NCI-H2081 (cell line): ENCODE measurements at regions not wholly inside any gene's neighbourhood (a gene's known extent, or its start where the extent isn't known, plus 50 kb on each side); places are given as distances from the start of the nearest gene placed in this dataset.

Experiments
- DNase-seq, 2 experiments: peaks; one replicate each; lab custom pipeline; 2025; lab: John Stamatoyannopoulos, UW

GRCh38 chr11:130585545-130585944, 137.1 kb downstream of the ADAMTS15 start:
- no peak for DNase-seq

GRCh38 chr11:130587658-130588057, 139.2 kb downstream of the ADAMTS15 start:
- no peak for DNase-seq

- no peak for DNase-seq
Measured at GRCh38 chr11:130588471-130588870, 140.0 kb downstream of the ADAMTS15 start.

DNA sequence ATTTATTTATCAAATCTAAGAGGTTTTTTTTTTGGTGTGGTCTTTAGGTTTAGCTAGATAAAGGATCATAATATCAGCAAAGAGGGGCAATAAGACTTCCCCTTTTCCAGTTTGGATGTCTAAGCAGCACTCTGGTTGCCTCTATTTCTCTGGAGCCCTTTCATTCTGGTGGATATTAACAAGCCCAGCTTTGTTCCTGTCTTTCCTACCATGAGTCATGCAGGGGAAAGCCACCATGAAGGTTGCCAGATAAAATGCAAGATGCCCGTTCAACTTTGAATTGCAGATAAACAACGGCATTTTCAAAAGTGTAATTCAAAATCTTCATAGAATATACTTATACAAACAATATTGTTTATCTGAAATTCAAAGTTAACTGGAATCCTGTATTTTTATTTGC, 143.6 kb downstream of the ADAMTS15 start:
- no peak for DNase-seq

DNA sequence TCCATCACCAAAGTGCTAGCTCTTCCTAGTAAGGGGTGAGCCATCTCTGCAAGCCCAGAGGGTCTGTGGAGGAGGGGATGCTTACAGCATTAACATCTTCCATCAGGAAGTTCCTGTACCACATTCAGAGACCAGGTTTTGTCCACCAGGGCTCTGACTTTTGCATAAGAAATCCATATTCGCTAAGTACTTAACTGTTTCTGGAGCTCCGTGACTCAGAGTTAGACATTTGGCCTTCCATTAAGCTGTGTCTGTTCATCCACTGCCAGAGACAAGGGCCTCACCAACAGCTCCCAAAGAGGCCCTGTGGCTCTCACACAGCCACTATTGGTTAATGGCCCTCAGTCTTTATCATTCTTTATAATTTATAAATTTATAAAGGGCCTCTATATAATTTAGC, 144.6 kb downstream of the ADAMTS15 start:
- no peak for DNase-seq

DNA sequence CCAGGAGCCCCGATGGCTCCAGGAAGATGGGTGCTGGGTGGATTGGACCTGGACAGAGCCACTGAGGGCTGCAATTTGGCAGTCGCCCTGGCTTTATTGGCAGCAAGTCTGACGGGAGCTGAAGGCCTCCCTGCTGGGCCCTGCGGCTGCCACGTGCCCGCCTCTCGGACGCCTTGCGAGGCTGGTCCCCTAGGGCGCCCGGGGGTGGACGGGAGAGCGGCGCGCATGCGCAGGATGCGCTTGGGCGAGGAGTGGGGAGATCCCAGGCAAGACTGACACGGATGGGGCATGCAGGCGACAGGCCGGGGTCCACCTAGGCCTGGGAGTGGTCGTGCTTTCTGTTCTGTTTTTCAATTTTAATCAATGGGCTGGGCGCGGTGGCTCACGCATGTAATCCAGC, 150.0 kb downstream of the ADAMTS15 start:
- no peak for DNase-seq

DNA sequence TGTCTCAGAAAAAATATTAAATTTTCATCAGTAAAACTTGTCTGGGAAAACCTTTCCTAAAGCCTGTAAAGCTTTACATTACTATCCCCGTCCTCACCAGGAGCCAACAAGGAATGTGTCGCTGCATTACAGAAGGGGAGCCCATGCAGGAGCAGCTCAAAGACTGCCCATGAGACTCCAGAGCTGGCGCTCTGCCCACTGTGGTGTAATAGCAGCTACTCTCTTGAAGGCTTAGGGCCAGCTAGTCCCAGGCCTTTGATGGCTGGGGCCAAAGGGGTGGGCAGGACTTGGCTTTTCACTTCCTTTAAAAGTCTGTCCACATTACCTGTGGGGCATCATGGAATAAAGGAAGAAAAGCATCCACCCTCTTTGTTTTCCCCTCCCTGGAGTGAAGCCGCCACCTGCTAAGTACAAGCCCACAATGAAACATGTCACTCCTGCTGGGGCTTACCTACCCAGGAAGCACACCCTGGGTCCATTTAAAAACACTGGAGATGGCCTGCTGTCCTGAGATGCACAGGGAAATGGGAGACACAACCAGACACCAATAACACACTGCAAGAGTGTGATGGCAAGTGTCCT, 150.7 kb downstream of the ADAMTS15 start:
- DNase-seq: peak; percentile 31 to 46

DNA sequence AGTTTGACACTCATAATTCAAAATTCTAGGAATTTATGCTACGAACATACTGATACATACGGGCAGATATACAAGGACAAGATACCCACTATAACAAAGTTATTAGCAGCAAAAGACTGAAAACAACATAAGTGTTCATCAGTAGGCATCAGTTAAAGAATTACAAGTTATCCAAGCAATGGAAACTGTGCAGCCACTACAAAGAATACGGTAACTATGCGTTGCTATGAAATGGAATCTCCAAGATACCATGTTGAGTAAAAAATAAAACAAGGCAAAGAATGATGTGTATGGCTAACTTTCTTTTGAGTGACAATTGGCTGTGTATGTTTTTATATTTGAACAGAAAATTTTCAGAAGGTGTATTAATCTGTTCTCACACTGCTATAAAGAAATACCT, 151.7 kb downstream of the ADAMTS15 start:
- no peak for DNase-seq

GRCh38 chr11:130600616-130601015, 152.2 kb downstream of the ADAMTS15 start:
- DNase-seq: no peak

DNA sequence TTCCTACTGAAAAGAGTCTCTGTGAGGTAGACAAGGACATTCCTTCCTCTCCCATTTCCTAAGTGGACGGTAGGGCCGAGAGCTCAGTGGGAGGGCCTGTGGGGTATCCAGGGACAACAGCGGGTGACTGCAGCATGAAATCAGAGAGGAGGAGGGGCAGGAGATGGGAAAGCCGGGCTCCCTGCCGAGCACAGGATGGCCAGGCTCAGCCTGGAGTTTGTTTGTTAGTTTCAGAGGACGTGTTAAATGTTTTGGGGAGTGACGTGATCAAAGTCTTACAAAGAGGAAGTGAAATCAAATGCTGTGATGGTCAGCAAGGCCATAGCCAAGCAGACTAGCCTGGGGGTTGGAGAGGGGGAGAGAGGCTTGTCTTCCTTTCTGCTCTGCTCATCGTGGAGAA, 152.7 kb downstream of the ADAMTS15 start:
- no peak for DNase-seq

DNA sequence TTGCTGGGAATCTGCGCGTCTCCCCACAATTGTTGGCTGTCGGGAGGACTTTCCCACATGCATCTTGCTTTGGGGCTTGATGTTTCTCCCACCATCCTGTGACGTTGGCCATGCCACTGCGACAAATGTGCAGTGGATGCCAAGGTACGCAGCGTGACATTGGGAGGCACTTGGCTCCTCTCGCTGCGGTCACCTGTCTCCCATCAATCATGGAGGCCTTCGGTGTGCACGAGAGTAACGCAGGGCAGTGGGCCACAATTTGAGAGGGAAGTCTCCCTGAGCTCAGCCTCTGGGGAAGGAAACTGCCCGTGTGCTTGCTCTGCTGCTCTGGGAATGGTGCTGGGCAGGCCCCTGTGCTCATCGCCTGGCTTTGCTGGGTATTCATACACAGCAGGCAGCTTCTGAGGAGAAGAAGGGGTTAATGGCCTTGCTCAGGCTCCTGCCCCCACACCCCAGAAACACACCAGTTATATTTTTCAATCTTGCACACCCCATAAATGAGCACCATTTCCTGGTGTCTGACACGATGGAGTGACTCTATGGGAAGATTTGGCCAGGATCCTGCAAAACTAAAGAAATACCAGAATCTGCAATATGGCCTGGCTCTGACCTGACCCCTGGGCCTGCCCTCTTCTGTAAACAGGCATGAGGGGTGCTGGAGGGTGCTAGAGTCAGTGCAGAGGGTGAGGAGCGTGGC, 153.5 kb downstream of the ADAMTS15 start:
- DNase-seq: no peak

DNA sequence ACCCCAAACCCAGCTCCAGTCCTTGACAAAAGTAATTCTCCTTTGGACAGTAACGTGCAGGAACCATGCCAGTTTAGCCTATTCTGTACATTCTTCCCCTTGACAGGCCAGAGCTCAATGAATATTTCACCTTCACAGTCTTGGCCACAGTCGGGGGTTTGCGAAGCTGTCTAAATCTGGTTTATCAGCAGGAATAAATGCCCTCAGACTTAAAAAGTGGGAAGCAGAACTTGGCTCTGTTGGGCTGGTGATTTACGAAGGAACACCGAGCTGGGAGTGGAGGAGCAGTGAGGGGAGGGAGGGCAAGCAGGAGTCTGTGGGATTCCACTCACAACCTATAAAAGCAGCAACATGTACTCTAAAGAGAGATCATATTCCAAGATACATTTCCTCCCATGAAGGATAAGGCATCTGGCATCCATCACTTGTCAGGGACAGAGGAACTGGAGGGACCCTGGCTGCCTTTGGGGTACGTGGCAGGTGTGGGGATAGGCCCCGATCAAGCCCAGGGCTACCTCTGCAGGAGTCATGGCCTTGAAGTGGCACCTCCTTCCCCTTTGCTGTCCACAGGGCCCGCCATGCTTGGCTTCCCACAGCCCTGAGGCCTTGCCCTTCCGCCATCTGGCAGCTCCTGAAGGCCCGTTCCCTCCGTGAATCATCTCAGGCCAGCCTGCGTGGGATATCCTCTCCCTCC, 154.3 kb downstream of the ADAMTS15 start:
- no peak for DNase-seq

GRCh38 chr11:130603335-130603906, 155.0 kb downstream of the ADAMTS15 start:
- DNase-seq: peak; percentile 11 to 48

GRCh38 chr11:130604606-130605005, 156.2 kb downstream of the ADAMTS15 start:
- no peak for DNase-seq

DNA sequence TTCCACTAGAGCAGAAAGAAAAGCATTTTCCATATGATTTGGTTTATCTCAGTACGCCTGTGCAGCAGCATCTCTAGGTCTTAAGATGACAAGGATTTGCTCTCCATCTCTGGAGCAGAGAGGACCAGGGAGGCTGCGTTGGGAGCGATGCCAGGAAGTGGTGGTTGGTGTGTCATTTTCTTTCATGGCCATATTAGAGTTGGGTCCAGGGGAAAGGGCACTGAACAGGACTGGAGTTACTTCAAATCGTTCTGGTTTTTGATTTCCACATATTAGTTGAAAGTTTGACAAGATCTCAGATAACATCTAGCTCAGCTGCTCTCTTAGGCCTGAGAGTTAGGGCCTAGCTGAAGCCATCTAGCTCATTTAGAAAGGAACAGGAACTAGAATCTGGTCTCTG, 157.7 kb downstream of the ADAMTS15 start:
- DNase-seq: no peak

DNA sequence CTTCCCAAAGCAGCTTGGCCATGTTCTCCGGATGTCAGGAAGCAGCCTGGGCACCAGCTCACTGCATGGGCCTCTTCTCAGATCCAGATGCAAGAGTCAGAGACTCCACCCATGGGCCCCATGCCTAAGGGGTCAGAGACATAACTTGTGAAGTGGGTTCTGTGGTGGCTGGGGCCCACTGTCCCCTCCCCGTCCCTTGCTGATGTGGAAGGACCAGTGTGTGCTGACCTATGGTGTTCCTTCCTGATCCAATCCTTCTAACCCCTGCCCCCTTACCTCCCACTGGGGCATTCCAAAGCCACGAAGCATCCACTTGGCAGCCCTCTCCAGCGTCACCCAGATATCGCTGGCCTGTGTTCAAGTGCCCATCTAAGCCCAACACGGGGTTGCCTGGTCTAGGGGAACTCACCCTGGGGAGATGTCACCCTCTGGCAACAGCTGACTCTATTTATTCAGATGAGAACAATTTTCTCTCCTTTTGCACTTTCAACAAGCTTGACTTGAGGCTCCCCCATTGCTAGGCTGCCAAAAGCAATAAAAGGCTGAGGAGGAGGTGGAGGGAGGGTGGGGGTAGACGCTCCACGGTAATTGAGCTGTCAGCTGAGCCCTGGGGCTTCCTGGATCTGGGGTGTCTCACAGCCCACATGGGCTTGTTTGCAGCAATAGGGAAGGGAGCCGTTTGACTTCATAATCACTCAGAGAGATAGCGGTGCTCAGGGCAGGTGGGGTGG, 158.5 kb downstream of the ADAMTS15 start:
- DNase-seq: no peak

DNA sequence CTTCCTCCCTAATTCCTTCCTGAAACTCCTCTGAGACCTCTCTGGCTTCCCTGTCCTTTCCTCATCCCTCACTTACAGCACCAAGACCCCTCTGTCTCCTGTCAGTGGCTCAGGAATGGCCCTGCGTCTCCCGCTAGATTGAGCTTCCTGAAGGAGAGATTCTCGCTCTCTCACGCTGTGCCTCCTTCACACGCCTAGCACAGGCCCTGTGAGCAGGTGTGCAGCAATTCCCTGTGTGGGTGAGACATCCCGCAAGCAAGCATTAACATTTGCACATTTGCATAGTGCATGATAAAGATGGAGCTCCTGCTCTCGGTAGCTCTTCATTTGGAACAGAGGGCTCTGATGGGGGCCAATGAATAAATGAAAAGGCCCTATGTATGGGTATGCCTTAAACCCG, 159.8 kb downstream of the ADAMTS15 start:
- no peak for DNase-seq

- no peak for DNase-seq
Measured at GRCh38 chr11:130609121-130610035, 160.9 kb downstream of the ADAMTS15 start.

DNA sequence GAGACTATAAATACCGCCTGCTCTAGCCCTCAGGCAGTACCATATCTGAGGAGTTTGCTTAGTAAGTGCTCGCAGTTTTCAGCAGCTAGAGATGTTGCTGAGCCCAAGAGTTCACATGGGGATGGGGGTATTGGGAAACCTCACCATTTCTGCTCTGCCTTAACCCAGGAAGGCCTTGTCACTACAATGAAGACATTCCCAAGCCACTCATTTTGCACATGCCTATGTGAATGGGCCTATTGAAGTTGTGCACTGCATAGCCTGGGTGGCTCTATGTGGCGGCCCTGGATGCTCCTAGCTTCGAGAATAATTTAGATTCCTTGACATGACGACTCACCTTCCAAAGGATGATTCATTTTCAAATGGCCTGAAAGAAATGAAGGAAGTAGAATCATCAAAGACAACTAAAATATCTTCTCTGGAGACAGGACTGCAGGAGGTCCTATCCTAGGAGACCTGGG, 163.4 kb downstream of the ADAMTS15 start:
- DNase-seq: no peak

GRCh38 chr11:130612291-130612851, 163.9 kb downstream of the ADAMTS15 start:
- DNase-seq: no peak

DNA sequence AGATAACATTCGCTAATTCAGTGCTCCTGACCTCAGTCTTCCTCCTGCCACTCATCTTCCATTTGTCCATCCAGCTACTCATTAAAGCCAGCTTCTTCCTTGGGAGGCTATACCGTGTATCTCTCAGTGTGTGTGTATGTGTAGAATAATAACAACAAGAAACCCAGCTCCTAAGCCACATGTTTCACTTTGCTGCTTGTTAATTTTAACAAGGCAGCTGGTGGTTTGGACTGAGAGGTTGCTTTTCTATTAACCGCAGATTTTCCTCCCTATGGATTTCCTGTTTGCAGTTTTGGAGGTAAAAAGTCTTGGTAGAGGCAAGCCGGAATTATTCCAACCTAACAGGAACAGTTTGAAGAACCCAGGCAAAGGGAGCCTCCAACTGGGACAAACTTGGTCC, 165.0 kb downstream of the ADAMTS15 start:
- DNase-seq: no peak
